CD14-positive monocyte (primary cell): ENCODE measurements at regions not wholly inside any gene's neighbourhood (a gene's known extent, or its start where the extent isn't known, plus 50 kb on each side); places are given as distances from the start of the nearest gene placed in this dataset.

Experiments
- DNase-seq, 3 donors: peaks; one replicate each; pipeline ENCODE4 v3.0.0-alpha.2; 2011 to 2022
- H2AFZ ChIP-seq: 2 replicates; pipeline ENCODE4 v1.6.0; 2012; ENCODE audit warnings: mild to moderate bottlenecking, low read depth, low read length, inconsistent platforms; ENCODE audit not compliant: insufficient read depth, poor library complexity, severe bottlenecking
- H3K27ac ChIP-seq, 2 donors: 1 replicate in 1 of 2; 2 replicates in 1 of 2; pipeline ENCODE4 v1.5.1; 2012 to 2013; ENCODE audit warnings: low read length in 2 of 2, control low read depth in 1 of 2, inconsistent platforms in 1 of 2, low read depth in 1 of 2, mild to moderate bottlenecking in 1 of 2
- H3K27me3 ChIP-seq, 2 donors: one replicate each; pipeline versions ENCODE4 v1.6.0 to v1.6.1; 2011 to 2013; ENCODE audit warnings: low read length in 2 of 2; ENCODE audit not compliant: control insufficient read depth in 2 of 2, insufficient read depth in 2 of 2
- H3K36me3 ChIP-seq, 2 donors: replicated peaks in 1 of 2; 1 replicate in 1 of 2; 2 replicates in 1 of 2; pipeline versions ENCODE4 v1.5.1 to v1.6.1; 2012 to 2013; ENCODE audit warnings: low read length in 2 of 2, control low read depth in 1 of 2, inconsistent platforms in 1 of 2, mild to moderate bottlenecking in 1 of 2; ENCODE audit not compliant: insufficient read depth in 2 of 2, control insufficient read depth in 1 of 2
- H3K4me1 ChIP-seq, 2 donors: 1 replicate in 1 of 2; 2 replicates in 1 of 2; pipeline versions ENCODE4 v1.5.1 to v1.6.1; 2012 to 2013; ENCODE audit warnings: low read length in 2 of 2, control low read depth in 1 of 2, inconsistent platforms in 1 of 2, mild to moderate bottlenecking in 1 of 2, moderate library complexity in 1 of 2; ENCODE audit not compliant: insufficient read depth in 2 of 2, control insufficient read depth in 1 of 2
- H3K4me2 ChIP-seq: replicated peaks from 2 replicates; pipeline ENCODE3; 2012; ENCODE audit warnings: low read length, moderate library complexity, mild to moderate bottlenecking; ENCODE audit not compliant: poor library complexity, severe bottlenecking; ENCODE audit errors: extremely low read depth
- H3K4me3 ChIP-seq, 3 experiments: fragments of 200-600 bp in 1 of 3; sonication (generic) in 1 of 3; replicated peaks in 1 of 3; 1 replicate in 2 of 3; 2 replicates in 1 of 3; pipeline ENCODE4 v1.5.1; 2011 to 2013; ENCODE audit warnings: low read length in 3 of 3, mild to moderate bottlenecking in 3 of 3, control low read depth in 2 of 3, low read depth in 2 of 3, inconsistent platforms in 1 of 3, moderate library complexity in 1 of 3
- H3K79me2 ChIP-seq: 2 replicates; pipeline ENCODE4 v1.6.0; 2012; ENCODE audit warnings: mild to moderate bottlenecking, control low read depth, inconsistent platforms, low read length, moderate library complexity; ENCODE audit not compliant: insufficient read depth
- H3K9ac ChIP-seq: 2 replicates; pipeline ENCODE4 v1.6.0; 2017; ENCODE audit warnings: low read length, mild to moderate bottlenecking; ENCODE audit not compliant: insufficient read depth, poor library complexity, severe bottlenecking
- H3K9me3 ChIP-seq, 2 donors: replicated peaks in 1 of 2; 1 replicate in 1 of 2; 2 replicates in 1 of 2; pipeline versions ENCODE4 v1.5.1 to v1.6.1; 2012 to 2013; ENCODE audit warnings: low read length in 2 of 2, control low read depth in 1 of 2; ENCODE audit not compliant: control insufficient read depth in 1 of 2, insufficient read depth in 1 of 2
- H4K20me1 ChIP-seq: 2 replicates; pipeline ENCODE4 v1.6.0; 2012; ENCODE audit warnings: mild to moderate bottlenecking, low read length, control low read depth, moderate library complexity; ENCODE audit not compliant: insufficient read depth
- H3K27ac Mint-ChIP-seq, 7 donors: one replicate each; pipeline ENCODE4 v1.8.0; 2020; ENCODE audit warnings: mild to moderate bottlenecking in 7 of 7, mixed read lengths in 7 of 7, moderate library complexity in 6 of 7, inconsistent platforms in 2 of 7
- H3K27me3 Mint-ChIP-seq, 3 donors: one replicate each; pipeline ENCODE4 v1.8.0; 2021 to 2022; ENCODE audit warnings: low read depth in 3 of 3, mild to moderate bottlenecking in 3 of 3, mixed read lengths in 3 of 3, moderate library complexity in 3 of 3, inconsistent platforms in 1 of 3
- H3K36me3 Mint-ChIP-seq, 2 donors: one replicate each; pipeline ENCODE4 v1.8.0; 2020; ENCODE audit warnings: mixed read lengths in 2 of 2, inconsistent platforms in 1 of 2, mild to moderate bottlenecking in 1 of 2
- H3K4me1 Mint-ChIP-seq: one replicate; pipeline ENCODE4 v1.8.0; 2020; ENCODE audit warnings: mild to moderate bottlenecking, mixed read lengths
- H3K4me3 Mint-ChIP-seq, 2 donors: one replicate each; pipeline ENCODE4 v1.8.0; 2020; ENCODE audit warnings: mild to moderate bottlenecking in 2 of 2, mixed read lengths in 2 of 2, moderate library complexity in 1 of 2
- H3K9me3 Mint-ChIP-seq, 7 donors: one replicate each; pipeline ENCODE4 v1.8.0; 2020 to 2022; ENCODE audit warnings: mixed read lengths in 7 of 7, mild to moderate bottlenecking in 6 of 7, moderate library complexity in 6 of 7, inconsistent platforms in 2 of 7
- CTCF ChIP-seq: fragments of 200-600 bp; IDR thresholded peaks from one replicate; pipeline ENCODE4 v1.8.0; 2022; ENCODE audit warnings: antibody characterized with exemption, mild to moderate bottlenecking
- WGBS: methylation state at CpG from one replicate; pipeline ENCODE4 v1.1.5; 2013; ENCODE audit warnings: missing lambda C conversion rate; ENCODE audit not compliant: insufficient coverage; 5-methylcytosine and 5-hydroxymethylcytosine counted together
- intact Hi-C, 2 donors: fragments of 100-400 bp; cut with micrococcal nuclease; formaldehyde crosslinking; loops; one replicate each; pipeline versions ENCODE4 v1.15.0 to v1.15.1; 2023

GRCh38 chr10:52464368-52465124, 150.5 kb downstream of the DKK1 start:
- no peaks in the 10 kb centered on the region for H4K20me1 ChIP-seq
- TF ChIP-seq CTCF: no peak
- no peak overlapping the region for H3K4me2 ChIP-seq
- no peak for DNase-seq
- Mint-ChIP-seq H3K4me1 (peaks cover 3% of the 10 kb centered on the region), H3K4me3 (no peak overlapping the region), H3K27me3 (no peaks in the 10 kb centered on the region), H3K36me3 (no peaks in the 10 kb centered on the region), H3K27ac (no peak overlapping the region), H3K9me3 (peaks cover 0 to 4% (median 2%) of the 10 kb centered on the region in 7 donors)
- H3K4me3 ChIP-seq: no peak overlapping the region
- H3K9ac ChIP-seq: no peak overlapping the region
- no peak overlapping the region for H2AFZ ChIP-seq
- H3K4me1 ChIP-seq: no peaks in the 10 kb centered on the region
- no peaks in the 10 kb centered on the region for H3K36me3 ChIP-seq
- WGBS: 92% methylated on average over 2 of the region's 9 CpGs
- H3K27ac ChIP-seq: no peak overlapping the region
- intact Hi-C loops: no loop called here
- H3K9me3 ChIP-seq: no peaks in the 10 kb centered on the region
- no peaks in the 10 kb centered on the region for H3K27me3 ChIP-seq
- no peaks in the 10 kb centered on the region for H3K79me2 ChIP-seq

- H3K4me2 ChIP-seq: no peak overlapping the region
- Mint-ChIP-seq H3K4me1 (peaks cover 3% of the 10 kb centered on the region), H3K36me3 (no peaks in the 10 kb centered on the region), H3K9me3 (peaks cover 0 to 4% (median 2%) of the 10 kb centered on the region in 7 donors), H3K27ac (no peak overlapping the region), H3K4me3 (no peak overlapping the region), H3K27me3 (no peaks in the 10 kb centered on the region)
- no peaks in the 10 kb centered on the region for H4K20me1 ChIP-seq
- no peak overlapping the region for H3K27ac ChIP-seq
- 85% methylated on average over 2 of the region's 3 CpGs for whole genome bisulfite sequencing
- H3K36me3 ChIP-seq: no peaks in the 10 kb centered on the region
- H3K27me3 ChIP-seq: no peaks in the 10 kb centered on the region
- no peak overlapping the region for H2AFZ ChIP-seq
- H3K9ac ChIP-seq: no peak overlapping the region
- DNase-seq: no peak
- TF ChIP-seq CTCF: no peak
- H3K9me3 ChIP-seq: no peaks in the 10 kb centered on the region
- H3K4me3 ChIP-seq: no peak overlapping the region
- intact Hi-C loops: no loop called here
- no peaks in the 10 kb centered on the region for H3K79me2 ChIP-seq
- H3K4me1 ChIP-seq: no peaks in the 10 kb centered on the region
Measured at GRCh38 chr10:52465202-52465601, 151.1 kb downstream of the DKK1 start.
